ENCODE measurements at regions not wholly inside any gene's neighbourhood (a gene's known extent, or its start where the extent isn't known, plus 50 kb on each side); places are given as distances from the start of the nearest gene placed in this dataset.
"Not testable (repeated sequence)": the region's sequence is repeated elsewhere in the genome, so short reads cannot be mapped to it uniquely, and the experiment has no call there.

GRCh38 chr10:42697926-42698325 lies 59.6 kb upstream of the ZNF33B start:
- H3K4me1 ChIP-seq (ENCODE audit: control insufficient read depth, extremely low read depth, insufficient read depth, low read length), result no peaks in the 10 kb centered on the region
- H4K20me1 ChIP-seq (ENCODE audit: control insufficient read depth, extremely low read depth, insufficient read depth, low read length), result no peaks in the 10 kb centered on the region
- no peak overlapping the region for H3K4me2 ChIP-seq (ENCODE audit: control insufficient read depth, extremely low read depth, insufficient read depth, low read depth, low read length)
- TF ChIP-seq CTCF (optimal IDR thresholded peaks at IDR 0.05 in 1 of 3, IDR thresholded peaks at IDR 0.05 in 1 of 3, conservative IDR thresholded peaks at IDR 0.05 in 1 of 3; ENCODE audit: extremely low read depth in 1 of 3, insufficient read depth in 2 of 3, low read length in 3 of 3) (no peak), EZH2 (IDR thresholded peaks at IDR 0.05; ENCODE audit: low read length) (no peak)
- no peak overlapping the region for H3K27ac ChIP-seq (ENCODE audit: control insufficient read depth, insufficient read depth, low read length)
- DNase-seq (ENCODE audit: low read depth, low spot score), result no peak
- no peaks in the 10 kb centered on the region for H3K79me2 ChIP-seq (ENCODE audit: control insufficient read depth, insufficient read depth, low read length)
- no peaks in the 10 kb centered on the region for H3K9me3 ChIP-seq (ENCODE audit: control insufficient read depth, low read depth, low read length)
- H3K27me3 ChIP-seq (ENCODE audit: control insufficient read depth, extremely low read depth, insufficient read depth, low read length), result no peaks in the 10 kb centered on the region
- no peaks in the 10 kb centered on the region for H3K36me3 ChIP-seq (ENCODE audit: control insufficient read depth in 2 of 2, extremely low read depth in 1 of 2, insufficient read depth in 2 of 2, low read length in 2 of 2)
- dilution Hi-C loops (cut with MboI; ENCODE audit: extremely low pct_ligation_motif_present, low sequenced_read_pairs), result no loop called here
- no peaks in the 10 kb centered on the region for H3K9me1 ChIP-seq (ENCODE audit: control insufficient read depth, extremely low read depth, insufficient read depth, low read length)
- no peak overlapping the region for H3K4me3 ChIP-seq (ENCODE audit: control insufficient read depth in 2 of 3, extremely low read depth in 1 of 3, insufficient read depth in 2 of 3, low read depth in 1 of 3, low read length in 3 of 3)
- H2AFZ ChIP-seq (ENCODE audit: control insufficient read depth, low read length), result no peak overlapping the region
- no peak for FAIRE-seq
- no peak overlapping the region for H3K9ac ChIP-seq (ENCODE audit: control insufficient read depth, extremely low read depth, insufficient read depth, low read length)

GRCh38 chr10:42707234-42707633 lies 68.9 kb upstream of the ZNF33B start:
- dilution Hi-C loops (cut with MboI; ENCODE audit: extremely low pct_ligation_motif_present, low sequenced_read_pairs), result no loop called here
- no peaks in the 10 kb centered on the region for H3K9me1 ChIP-seq (ENCODE audit: control insufficient read depth, extremely low read depth, insufficient read depth, low read length)
- H3K9ac ChIP-seq (ENCODE audit: control insufficient read depth, extremely low read depth, insufficient read depth, low read length), result no peak overlapping the region
- H3K4me1 ChIP-seq (ENCODE audit: control insufficient read depth, extremely low read depth, insufficient read depth, low read length), result no peaks in the 10 kb centered on the region
- no peaks in the 10 kb centered on the region for H3K9me3 ChIP-seq (ENCODE audit: control insufficient read depth, low read depth, low read length)
- no peak overlapping the region for H3K4me2 ChIP-seq (ENCODE audit: control insufficient read depth, extremely low read depth, insufficient read depth, low read depth, low read length)
- no peaks in the 10 kb centered on the region for H3K36me3 ChIP-seq (ENCODE audit: control insufficient read depth in 2 of 2, extremely low read depth in 1 of 2, insufficient read depth in 2 of 2, low read length in 2 of 2)
- no peak overlapping the region for H3K4me3 ChIP-seq (ENCODE audit: control insufficient read depth in 2 of 3, extremely low read depth in 1 of 3, insufficient read depth in 2 of 3, low read depth in 1 of 3, low read length in 3 of 3)
- no peak overlapping the region for H3K27ac ChIP-seq (ENCODE audit: control insufficient read depth, insufficient read depth, low read length)
- no peaks in the 10 kb centered on the region for H4K20me1 ChIP-seq (ENCODE audit: control insufficient read depth, extremely low read depth, insufficient read depth, low read length)
- no peak overlapping the region for H2AFZ ChIP-seq (ENCODE audit: control insufficient read depth, low read length)
- no peak for TF ChIP-seq CTCF (optimal IDR thresholded peaks at IDR 0.05 in 1 of 3, IDR thresholded peaks at IDR 0.05 in 1 of 3, conservative IDR thresholded peaks at IDR 0.05 in 1 of 3; ENCODE audit: extremely low read depth in 1 of 3, insufficient read depth in 2 of 3, low read length in 3 of 3)
- H3K27me3 ChIP-seq (ENCODE audit: control insufficient read depth, extremely low read depth, insufficient read depth, low read length), result no peaks in the 10 kb centered on the region
- no peak for FAIRE-seq
- no peak for DNase-seq (ENCODE audit: low read depth, low spot score)
- H3K79me2 ChIP-seq (ENCODE audit: control insufficient read depth, insufficient read depth, low read length), result no peaks in the 10 kb centered on the region

- dilution Hi-C loops (cut with MboI; ENCODE audit: extremely low pct_ligation_motif_present, low sequenced_read_pairs); H3K27me3 ChIP-seq (ENCODE audit: control insufficient read depth, extremely low read depth, insufficient read depth, low read length); H3K9me1 ChIP-seq (ENCODE audit: control insufficient read depth, extremely low read depth, insufficient read depth, low read length); H3K79me2 ChIP-seq (ENCODE audit: control insufficient read depth, insufficient read depth, low read length); H3K9ac ChIP-seq (ENCODE audit: control insufficient read depth, extremely low read depth, insufficient read depth, low read length); DNase-seq (ENCODE audit: low read depth, low spot score); H3K4me3 ChIP-seq (ENCODE audit: control insufficient read depth in 2 of 3, extremely low read depth in 1 of 3, insufficient read depth in 2 of 3, low read depth in 1 of 3, low read length in 3 of 3); H3K4me1 ChIP-seq (ENCODE audit: control insufficient read depth, extremely low read depth, insufficient read depth, low read length); H3K4me2 ChIP-seq (ENCODE audit: control insufficient read depth, extremely low read depth, insufficient read depth, low read depth, low read length); H3K9me3 ChIP-seq (ENCODE audit: control insufficient read depth, low read depth, low read length); H3K36me3 ChIP-seq (ENCODE audit: control insufficient read depth in 2 of 2, extremely low read depth in 1 of 2, insufficient read depth in 2 of 2, low read length in 2 of 2); H3K27ac ChIP-seq (ENCODE audit: control insufficient read depth, insufficient read depth, low read length); H4K20me1 ChIP-seq (ENCODE audit: control insufficient read depth, extremely low read depth, insufficient read depth, low read length); H2AFZ ChIP-seq (ENCODE audit: control insufficient read depth, low read length): not testable (repeated sequence)
- peak; percentile 69 for FAIRE-seq
Observed at GRCh38 chr10:42719339-42719738, 63.3 kb upstream of the BMS1 start.
